Prostate gland (tissue), 2 donors: ENCODE measurements at regions not wholly inside any gene's neighbourhood (a gene's known extent, or its start where the extent isn't known, plus 50 kb on each side); places are given as distances from the start of the nearest gene placed in this dataset.

Source experiments
- DNase-seq: peaks from one replicate; pipeline ENCODE4 v3.0.0-alpha.2; 2019; ENCODE audit warnings: low spot score
- H3K27ac ChIP-seq, 2 donors: fragments of 200-600 bp; sonication (generic); 2 replicates each; pipeline ENCODE4 v1.5.1; 2017 to 2019
- H3K27me3 ChIP-seq: fragments of 200-600 bp; sonication (generic); replicated peaks from 2 replicates; pipeline ENCODE4 v1.5.1; 2019; ENCODE audit not compliant: insufficient read depth
- H3K36me3 ChIP-seq, 2 donors: fragments of 200-600 bp; sonication (generic); 1 replicate in 1 of 2; 2 replicates in 1 of 2; pipeline versions ENCODE4 v1.5.1 to v1.8.1; 2017 to 2019
- H3K4me1 ChIP-seq: fragments of 200-600 bp; sonication (generic); replicated peaks from 2 replicates; pipeline ENCODE4 v1.5.1; 2019
- H3K4me3 ChIP-seq, 2 donors: fragments of 200-600 bp; sonication (generic); 2 replicates each; pipeline ENCODE4 v1.5.1; 2017 to 2019
- H3K9me3 ChIP-seq: fragments of 200-600 bp; sonication (generic); 2 replicates; pipeline ENCODE4 v1.5.1; 2017
- CTCF ChIP-seq, 4 experiments: fragments of 200-600 bp in 2 of 4; fragments of 450-650 bp in 2 of 4; sonication (generic) in 2 of 4; IDR thresholded peaks; 1 replicate in 3 of 4; 2 replicates in 1 of 4; pipeline ENCODE4 v1.5.1; 2016 to 2019; ENCODE audit warnings: antibody characterized with exemption in 4 of 4, mild to moderate bottlenecking in 2 of 4, moderate library complexity in 2 of 4
- POLR2A ChIP-seq: fragments of 450-650 bp; IDR thresholded peaks from one replicate; pipeline ENCODE4 v1.6.1; 2016; ENCODE audit warnings: antibody characterized with exemption, mild to moderate bottlenecking
- POLR2AphosphoS5 ChIP-seq: sonication (generic); formaldehyde crosslinking; IDR thresholded peaks from one replicate; pipeline ENCODE4 v1.6.1; 2017; ENCODE audit warnings: antibody characterized with exemption
- WGBS: methylation state at CpG from one replicate; pipeline ENCODE4 v1.1.5; 2018; 5-methylcytosine and 5-hydroxymethylcytosine counted together
- intact Hi-C: fragments of 100-400 bp; cut with DNase I; formaldehyde crosslinking; loops from one replicate; pipeline ENCODE4 v1.14.2; 2022

- Histone ChIP-seq H3K4me1 (no peaks in the 10 kb centered on the region), H3K9me3 (no peaks in the 10 kb centered on the region), H3K36me3 (no peaks in the 10 kb centered on the region), H3K27me3 (no peaks in the 10 kb centered on the region), H3K4me3 (no peak overlapping the region), H3K27ac (no peak overlapping the region)
- TF ChIP-seq POLR2A (no peak), CTCF (IDR thresholded peaks at IDR 0.05) (no peak), POLR2AphosphoS5 (no peak)
- intact Hi-C loops = no loop called here
- no peak for DNase-seq
- 64% methylated on average over 3 of the region's 3 CpGs for WGBS
Measured at GRCh38 chr9:94016744-94017143, 61.6 kb upstream of the BARX1 start.

GRCh38 chr9:94014920-94015319 lies 59.8 kb upstream of the BARX1 start:
- Histone ChIP-seq H3K27me3 (no peaks in the 10 kb centered on the region), H3K4me3 (no peak overlapping the region), H3K4me1 (peaks cover 5% of the 10 kb centered on the region), H3K36me3 (no peaks in the 10 kb centered on the region), H3K9me3 (no peaks in the 10 kb centered on the region), H3K27ac (no peak overlapping the region)
- DNase-seq = no peak
- TF ChIP-seq POLR2A = no peak
- TF ChIP-seq POLR2AphosphoS5 = no peak
- no peak for TF ChIP-seq CTCF (IDR thresholded peaks at IDR 0.05)
- intact Hi-C loops = no loop called here
- 48% methylated on average over 4 of the region's 4 CpGs for WGBS

- 31% methylated on average over 1 of the region's 1 CpG for WGBS
- no peak overlapping the region for H3K27ac ChIP-seq
- no peak for DNase-seq
Measured at GRCh38 chr9:94014066-94014654, 59.0 kb upstream of the BARX1 start.

GRCh38 chr9:94010980-94011533 lies 55.9 kb upstream of the BARX1 start:
- Histone ChIP-seq H3K4me3 (no peak overlapping the region), H3K4me1 (peaks cover 5% of the 10 kb centered on the region), H3K27ac (peak overlapping the region in 1 of 2 donors; percentile 11), H3K27me3 (no peaks in the 10 kb centered on the region), H3K36me3 (no peaks in the 10 kb centered on the region), H3K9me3 (no peaks in the 10 kb centered on the region)
- TF ChIP-seq POLR2AphosphoS5 (peak; percentile 30), POLR2A (no peak)
- intact Hi-C loops = no loop called here
- 4% methylated on average over 4 of the region's 4 CpGs for WGBS
- peak; percentile 31 for DNase-seq

More at GRCh38 chr9:94014066-94014654, 59.0 kb upstream of the BARX1 start:
- Histone ChIP-seq H3K36me3 (no peaks in the 10 kb centered on the region), H3K4me1 (peaks cover 5% of the 10 kb centered on the region), H3K4me3 (no peak overlapping the region), H3K27me3 (no peaks in the 10 kb centered on the region), H3K9me3 (no peaks in the 10 kb centered on the region)
- intact Hi-C loops = no loop called here
- TF ChIP-seq POLR2AphosphoS5 = peak; percentile 13
- peak in 3 of 4 experiments; percentile 38 to 56 (median 47) for TF ChIP-seq CTCF (IDR thresholded peaks at IDR 0.05)
- no peak for TF ChIP-seq POLR2A

- Histone ChIP-seq H3K4me3 (no peak overlapping the region), H3K36me3 (no peaks in the 10 kb centered on the region), H3K27me3 (no peaks in the 10 kb centered on the region), H3K4me1 (no peaks in the 10 kb centered on the region), H3K9me3 (no peaks in the 10 kb centered on the region), H3K27ac (no peak overlapping the region)
- intact Hi-C loops = no loop called here
- no peak for DNase-seq
- 51% methylated on average over 3 of the region's 3 CpGs for WGBS
- TF ChIP-seq POLR2A (no peak), CTCF (IDR thresholded peaks at IDR 0.05) (no peak), POLR2AphosphoS5 (no peak)
Measured at GRCh38 chr9:94005272-94005901, 50.2 kb upstream of the BARX1 start.
